ENCODE measurements at regions not wholly inside any gene's neighbourhood (a gene's known extent, or its start where the extent isn't known, plus 50 kb on each side); places are given as distances from the start of the nearest gene placed in this dataset.
A peak's percentile ranks its signal among the peaks of the same experiment; 100 is the strongest.

- no peaks in the 10 kb centered on the region for H3K4me1 ChIP-seq
- no peak overlapping the region for H3K4me3 ChIP-seq
- peaks cover 0 to 44% (median 0%) of the 10 kb centered on the region in 4 donors for H3K27me3 ChIP-seq
- H3K27ac ChIP-seq (replicated peaks in 1 of 4) = no peak overlapping the region
- WGBS = 77% methylated on average over 7 of the region's 7 CpGs
- no peaks in the 10 kb centered on the region for H3K9me3 ChIP-seq
- DNase-seq (ENCODE audit: extremely low spot score) = peak; percentile 55
- intact Hi-C loops (cut with DNase I) = no loop called here
- no peaks in the 10 kb centered on the region for H3K36me3 ChIP-seq
- TF ChIP-seq CTCF (IDR thresholded peaks at IDR 0.05) (no peak), EP300 (IDR thresholded peaks at IDR 0.05) (no peak), POLR2A (IDR thresholded peaks at IDR 0.05; ENCODE audit: low read depth) (no peak), POLR2AphosphoS5 (IDR thresholded peaks at IDR 0.05) (no peak)
Measured at GRCh38 chr1:30603081-30603858, 120.1 kb downstream of the MATN1 start.

GRCh38 chr1:30601316-30602085 is 121.9 kb downstream of the MATN1 start:
- 81% methylated on average over 8 of the region's 8 CpGs for WGBS
- no peak overlapping the region for H3K27ac ChIP-seq (replicated peaks in 1 of 4)
- peaks cover 0 to 52% (median 0%) of the 10 kb centered on the region in 4 donors for H3K27me3 ChIP-seq
- intact Hi-C loops (cut with DNase I) = no loop called here
- DNase-seq (ENCODE audit: extremely low spot score) = peak; percentile 78
- no peaks in the 10 kb centered on the region for H3K9me3 ChIP-seq
- H3K36me3 ChIP-seq = no peaks in the 10 kb centered on the region
- no peak for TF ChIP-seq CTCF (IDR thresholded peaks at IDR 0.05)
- no peak for TF ChIP-seq POLR2AphosphoS5 (IDR thresholded peaks at IDR 0.05)
- no peak for TF ChIP-seq EP300 (IDR thresholded peaks at IDR 0.05)
- TF ChIP-seq POLR2A (IDR thresholded peaks at IDR 0.05; ENCODE audit: low read depth) = no peak
- H3K4me3 ChIP-seq = no peak overlapping the region
- H3K4me1 ChIP-seq = no peaks in the 10 kb centered on the region

- intact Hi-C loops (cut with DNase I) = no loop called here
Measured at GRCh38 chr1:30600706-30601105, 122.7 kb downstream of the MATN1 start.

GRCh38 chr1:30600258-30600657 is 123.1 kb downstream of the MATN1 start:
- Histone ChIP-seq H3K27me3 (peaks cover 0 to 43% (median 0%) of the 10 kb centered on the region in 4 donors), H3K4me1 (no peaks in the 10 kb centered on the region), H3K36me3 (no peaks in the 10 kb centered on the region), H3K27ac (replicated peaks in 1 of 4) (no peak overlapping the region), H3K4me3 (no peak overlapping the region), H3K9me3 (no peaks in the 10 kb centered on the region)
- TF ChIP-seq POLR2AphosphoS5 (IDR thresholded peaks at IDR 0.05) (no peak), EP300 (IDR thresholded peaks at IDR 0.05) (no peak), POLR2A (IDR thresholded peaks at IDR 0.05; ENCODE audit: low read depth) (no peak), CTCF (IDR thresholded peaks at IDR 0.05) (no peak)
- 69% methylated on average over 1 of the region's 9 CpGs for WGBS
- intact Hi-C loops (cut with DNase I) = no loop called here
- DNase-seq (ENCODE audit: extremely low spot score) = peak; percentile 26

More at GRCh38 chr1:30600706-30601105, 122.7 kb downstream of the MATN1 start:
- H3K4me1 ChIP-seq = no peaks in the 10 kb centered on the region
- H3K27ac ChIP-seq (replicated peaks in 1 of 4) = no peak overlapping the region
- peaks cover 0 to 47% (median 0%) of the 10 kb centered on the region in 4 donors for H3K27me3 ChIP-seq
- H3K9me3 ChIP-seq = no peaks in the 10 kb centered on the region
- 85% methylated on average over 4 of the region's 4 CpGs for WGBS
- peak; percentile 64 for DNase-seq (ENCODE audit: extremely low spot score)
- TF ChIP-seq POLR2AphosphoS5 (IDR thresholded peaks at IDR 0.05) = no peak
- no peak for TF ChIP-seq EP300 (IDR thresholded peaks at IDR 0.05)
- no peak for TF ChIP-seq POLR2A (IDR thresholded peaks at IDR 0.05; ENCODE audit: low read depth)
- TF ChIP-seq CTCF (IDR thresholded peaks at IDR 0.05) = no peak
- no peak overlapping the region for H3K4me3 ChIP-seq
- no peaks in the 10 kb centered on the region for H3K36me3 ChIP-seq

Measured in esophagus muscularis mucosa (tissue), 4 donors.